Daoy (cell line): ENCODE measurements at regions not wholly inside any gene's neighbourhood (a gene's known extent, or its start where the extent isn't known, plus 50 kb on each side); places are given as distances from the start of the nearest gene placed in this dataset.

Experiments
- DNase-seq: peaks from one replicate; pipeline ENCODE4 v3.0.0-alpha.2; 2015; ENCODE audit warnings: low read depth

DNA sequence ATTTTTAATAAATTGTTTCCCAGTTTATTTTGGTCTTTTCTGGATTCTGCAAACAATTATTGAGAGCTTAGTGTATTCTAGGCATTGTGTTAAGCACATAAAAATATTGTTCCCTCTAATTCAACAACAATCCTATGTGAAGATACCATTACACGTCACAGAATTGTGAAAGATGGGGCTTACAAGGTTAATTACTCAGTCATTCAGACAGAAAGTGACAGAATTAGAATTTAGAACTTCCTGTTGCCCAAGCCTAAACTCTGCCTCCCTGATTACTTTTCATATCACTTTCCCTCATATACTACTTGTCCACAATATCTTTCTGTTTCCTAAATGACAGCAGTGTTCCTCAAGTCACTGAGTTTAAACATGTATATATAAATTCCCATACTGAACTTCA is 186.7 kb upstream of the VEGFC start:
- no peak for DNase-seq

DNA sequence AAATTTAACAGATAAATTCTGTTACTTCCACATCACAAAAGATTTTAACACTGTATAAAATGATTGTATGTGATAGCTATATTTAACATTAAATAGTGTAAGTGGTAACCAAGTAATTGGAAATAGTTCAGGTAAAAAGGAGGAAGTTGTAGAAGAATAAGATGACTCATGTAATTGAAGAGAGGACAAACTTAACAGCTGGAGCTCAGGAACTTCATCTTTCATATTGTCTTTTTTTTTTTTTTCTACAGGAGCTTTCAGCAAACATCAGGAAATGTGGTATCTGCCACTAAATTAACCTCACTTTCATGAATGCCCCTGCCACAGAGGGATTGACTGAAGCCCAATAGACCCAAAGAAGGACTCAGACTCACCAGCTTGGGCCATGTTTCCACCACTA is 188.4 kb upstream of the VEGFC start:
- DNase-seq: no peak

DNA sequence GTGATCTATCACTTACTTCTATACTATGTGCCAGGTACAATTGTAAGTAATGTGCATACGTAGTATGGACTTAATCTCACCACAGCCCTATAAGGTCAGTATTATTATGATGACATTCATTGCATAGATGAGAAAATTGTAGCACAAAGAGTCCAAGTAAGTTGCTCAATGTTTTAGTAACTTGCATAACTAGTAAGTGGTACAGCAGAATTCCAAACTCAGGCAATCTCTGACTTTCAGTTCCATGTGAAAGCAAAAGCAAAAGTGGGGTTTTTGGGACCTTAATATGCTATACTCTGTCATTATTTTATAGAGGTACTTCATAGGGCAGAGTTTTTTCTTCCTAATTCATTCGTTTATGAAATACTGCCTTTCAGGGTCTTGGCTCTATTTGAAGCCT is 188.8 kb upstream of the VEGFC start:
- no peak for DNase-seq

DNA sequence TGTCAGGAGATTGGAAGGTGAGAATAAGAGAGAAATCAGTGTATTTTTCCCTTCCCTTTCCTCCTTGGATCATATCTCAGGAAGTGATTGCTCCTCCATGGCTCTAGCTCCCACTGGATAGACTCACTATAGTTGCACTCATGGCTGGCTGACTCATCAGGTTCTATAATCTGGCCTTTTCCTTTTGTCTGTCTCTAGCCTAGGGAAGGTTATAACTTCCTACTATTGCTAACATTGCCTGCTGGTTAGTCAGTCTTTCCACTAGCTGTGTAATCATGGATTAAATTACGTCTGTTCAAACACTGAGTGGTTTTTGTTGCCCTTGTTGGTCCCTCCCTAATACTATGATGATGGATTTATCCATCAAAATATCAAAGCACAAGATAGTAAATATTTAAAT is 195.5 kb upstream of the VEGFC start:
- peak; percentile 80 for DNase-seq

DNA sequence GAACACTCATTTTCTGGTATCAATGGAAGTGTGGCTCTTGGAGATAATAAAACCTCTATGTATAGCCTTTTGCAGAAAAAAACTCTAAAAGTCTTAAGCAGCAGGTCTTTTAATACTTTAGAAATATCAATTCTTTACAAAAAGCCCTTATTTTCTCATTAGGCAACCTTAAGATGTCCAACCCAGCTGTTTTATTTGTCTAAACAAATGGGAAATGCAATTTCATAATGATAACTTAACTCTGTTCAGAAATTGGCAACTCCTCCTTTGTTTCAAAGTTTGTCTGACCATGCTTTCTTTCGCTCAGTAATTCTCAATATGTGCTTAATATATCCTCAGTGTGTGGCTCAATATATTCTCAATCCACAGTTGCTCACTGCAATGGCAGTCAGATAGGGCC is 196.5 kb upstream of the VEGFC start:
- no peak for DNase-seq

DNA sequence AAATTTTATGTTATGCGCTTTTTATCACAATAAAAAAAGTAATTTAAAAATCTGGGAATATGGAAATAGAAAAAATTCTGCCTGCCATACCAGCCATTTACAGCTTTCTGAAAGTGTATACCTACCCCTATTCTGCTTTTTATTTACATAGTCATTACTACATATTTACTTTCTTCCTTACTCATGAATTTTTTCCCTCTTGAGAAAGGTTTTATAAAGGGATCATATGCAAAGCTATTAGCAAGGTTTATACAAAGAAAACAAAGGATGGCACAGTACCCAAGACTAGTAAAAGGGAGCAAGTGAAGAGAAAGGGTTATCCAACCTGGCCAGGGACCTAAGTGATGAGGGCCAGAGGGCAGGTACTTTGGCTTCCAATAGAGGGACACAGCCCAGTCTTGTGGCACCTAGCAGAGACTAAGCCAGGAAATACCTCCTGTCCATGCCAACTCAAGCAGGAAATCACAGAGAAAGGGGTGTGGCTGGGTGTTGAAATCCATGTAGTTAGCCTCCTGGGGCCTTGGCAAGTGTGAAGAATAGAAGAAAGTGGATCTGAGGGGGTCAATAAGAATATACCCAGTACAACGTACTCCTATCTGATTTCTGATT is 207.3 kb upstream of the VEGFC start:
- DNase-seq: no peak

DNA sequence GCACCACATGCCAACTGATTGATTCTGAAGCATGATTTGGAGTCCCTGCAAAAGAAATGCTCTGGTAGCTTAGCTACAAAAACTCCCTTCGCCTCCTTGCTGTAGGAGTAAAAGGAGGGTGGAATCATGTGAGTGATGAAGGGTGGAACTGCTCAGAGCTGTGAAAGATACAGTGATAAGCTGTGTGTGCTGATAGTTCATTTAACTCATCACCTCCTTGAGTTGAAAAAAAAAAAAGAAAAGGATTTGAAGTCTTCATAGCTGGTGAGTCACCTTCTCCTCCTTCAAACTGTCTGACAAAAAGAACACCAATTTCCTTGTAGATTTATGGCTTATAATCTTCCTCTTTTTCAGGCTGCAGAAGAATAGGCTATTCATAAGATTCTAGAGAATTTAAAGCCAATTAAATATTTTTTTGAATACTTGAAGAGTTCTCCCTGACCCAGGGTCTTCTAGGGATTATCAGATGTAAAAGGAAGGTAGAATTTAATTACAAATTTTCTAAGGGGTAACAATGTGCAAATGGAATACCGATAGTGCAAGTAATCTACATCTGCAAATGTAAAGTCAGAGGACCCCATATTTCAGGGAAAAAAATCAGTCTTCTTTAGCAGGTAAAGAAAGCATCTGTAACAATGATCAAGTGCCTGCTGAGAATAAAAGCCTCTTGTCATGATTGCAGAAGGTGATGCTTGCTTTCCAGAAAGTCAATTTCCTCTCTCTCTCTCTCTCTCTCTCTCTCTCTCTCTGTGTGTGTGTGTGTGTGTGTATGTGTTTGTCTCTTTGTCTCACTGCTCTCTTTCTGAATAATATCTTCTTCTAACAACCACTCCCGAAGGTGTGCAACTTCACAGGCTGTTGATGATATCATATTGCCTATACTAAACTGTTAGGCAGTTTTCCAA is 208.8 kb upstream of the VEGFC start:
- DNase-seq: no peak

DNA sequence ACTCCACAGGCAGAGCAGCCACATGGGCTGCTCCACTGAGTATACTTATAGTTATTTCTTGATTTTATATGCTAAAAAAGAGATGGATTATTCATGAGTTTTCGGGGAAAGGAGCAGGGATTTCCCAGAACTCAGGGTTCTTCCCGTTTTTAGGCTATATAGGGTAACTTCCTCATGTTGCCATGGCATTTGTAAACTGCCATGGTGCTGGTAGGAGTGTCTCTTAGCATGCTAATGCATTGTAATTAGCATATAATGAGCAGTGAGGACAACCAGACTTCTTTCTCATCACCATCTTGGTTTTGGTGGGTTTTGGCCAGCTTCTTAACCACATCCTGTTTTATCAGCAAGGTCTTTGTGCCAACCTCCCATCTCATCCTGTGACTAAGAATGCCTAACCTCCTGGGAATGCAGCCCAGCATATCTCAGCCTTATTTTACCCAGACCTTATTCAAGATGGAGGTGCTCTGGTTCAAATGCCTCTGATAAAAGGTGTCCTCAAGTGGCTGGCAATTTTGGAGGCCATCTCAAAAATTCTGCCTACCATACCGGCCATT is 213.0 kb upstream of the VEGFC start:
- peak; percentile 76 for DNase-seq

DNA sequence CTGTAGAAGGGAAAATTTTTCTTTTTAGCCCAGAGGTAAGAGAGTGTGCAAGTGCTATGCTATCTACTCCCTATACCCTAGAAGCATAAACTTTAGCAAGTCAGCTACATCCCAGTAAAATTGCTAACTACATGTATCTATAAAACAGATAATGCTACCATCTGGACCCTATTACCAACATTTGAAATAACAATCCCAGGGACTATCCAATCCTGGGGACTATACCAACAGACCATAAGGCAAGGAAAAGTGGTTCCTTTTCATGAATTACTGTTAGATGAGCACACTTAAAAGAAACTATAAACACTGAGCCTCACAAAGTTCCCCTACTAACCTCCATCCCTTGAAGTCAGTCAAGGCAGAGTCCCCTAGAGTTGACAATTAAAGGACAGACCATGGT is 213.6 kb upstream of the VEGFC start:
- DNase-seq: no peak

DNA sequence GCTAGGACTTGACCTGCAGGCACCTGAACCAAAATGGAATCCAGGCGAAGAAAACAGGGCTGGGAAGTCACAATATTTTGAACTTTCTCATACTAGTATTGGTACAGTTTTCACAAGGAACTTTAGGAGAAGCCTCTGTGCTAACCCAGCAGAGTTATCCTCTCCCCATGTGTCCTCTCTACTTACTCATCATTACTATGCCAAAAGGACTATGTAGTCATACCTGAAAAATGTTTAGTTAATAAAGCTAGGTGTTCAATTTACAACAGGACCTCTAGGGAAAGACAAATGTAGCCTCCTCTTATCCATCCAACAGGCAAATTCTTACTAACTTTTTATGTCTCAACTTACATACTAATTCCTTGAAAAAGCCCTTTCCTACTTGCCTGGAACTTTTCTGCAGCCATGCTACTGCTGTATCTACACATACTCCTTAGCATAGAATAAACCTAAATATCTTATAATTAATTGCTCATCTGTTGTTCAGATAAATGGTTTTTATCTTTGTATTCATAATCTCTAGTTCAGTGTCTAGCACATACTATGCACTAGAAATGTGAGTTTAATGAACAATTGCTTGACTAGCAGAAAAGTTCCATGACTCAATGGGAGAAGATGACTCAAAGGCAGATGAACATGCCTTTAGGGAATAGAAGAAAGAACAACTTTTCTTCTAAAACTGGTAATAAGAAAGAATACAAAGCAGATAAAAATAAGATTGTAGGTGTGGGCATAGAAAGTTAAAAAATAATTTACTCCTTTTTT is 215.5 kb upstream of the VEGFC start:
- DNase-seq: no peak

DNA sequence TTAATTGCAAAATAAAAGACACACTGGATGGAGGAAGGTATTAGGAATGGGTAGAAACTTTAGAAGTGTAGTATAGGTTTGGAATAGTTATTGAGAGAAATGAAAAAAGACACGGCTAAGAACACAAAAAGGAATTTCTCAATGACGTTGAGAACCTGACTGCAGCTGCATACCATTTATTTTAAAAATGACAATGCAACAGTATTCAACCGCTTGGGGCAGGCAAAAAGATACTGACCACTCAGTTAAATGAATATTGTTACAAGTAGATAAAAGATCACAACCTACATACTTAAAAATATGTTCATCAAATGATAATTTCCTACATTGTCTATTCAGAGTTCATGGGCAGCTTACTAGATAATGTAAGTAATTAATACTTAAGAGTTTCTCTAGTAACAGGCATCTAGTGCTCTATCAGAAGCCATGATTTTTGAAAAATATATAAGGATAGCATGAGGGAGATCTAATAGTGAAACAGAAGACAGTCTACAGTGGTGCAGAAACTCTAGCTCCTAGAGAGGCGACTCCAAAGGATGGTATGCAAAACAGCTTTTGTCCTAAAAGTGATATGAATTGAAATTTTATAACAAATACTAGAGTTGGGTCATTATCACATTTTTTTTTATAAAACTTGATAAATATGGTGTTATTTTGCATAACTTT is 216.2 kb upstream of the VEGFC start:
- DNase-seq: no peak

DNA sequence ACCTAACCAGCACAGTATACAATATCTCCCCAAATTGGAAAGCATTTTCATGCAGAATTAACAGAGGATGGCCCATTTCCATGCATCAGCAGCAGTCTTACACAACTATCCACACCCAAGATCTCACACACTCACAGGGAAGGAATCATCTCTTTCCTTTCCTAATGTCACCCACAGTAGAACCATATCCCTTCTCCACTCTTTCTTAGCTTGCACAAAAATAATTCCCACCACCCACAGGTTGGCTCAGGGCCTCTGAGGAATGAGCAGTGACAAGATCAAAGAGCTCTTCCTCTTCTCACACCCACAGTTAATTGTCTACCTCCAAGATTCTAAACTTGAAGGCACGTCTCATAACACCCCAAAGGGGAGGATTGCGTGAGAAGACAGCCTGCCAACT is 217.7 kb upstream of the VEGFC start:
- DNase-seq: no peak

DNA sequence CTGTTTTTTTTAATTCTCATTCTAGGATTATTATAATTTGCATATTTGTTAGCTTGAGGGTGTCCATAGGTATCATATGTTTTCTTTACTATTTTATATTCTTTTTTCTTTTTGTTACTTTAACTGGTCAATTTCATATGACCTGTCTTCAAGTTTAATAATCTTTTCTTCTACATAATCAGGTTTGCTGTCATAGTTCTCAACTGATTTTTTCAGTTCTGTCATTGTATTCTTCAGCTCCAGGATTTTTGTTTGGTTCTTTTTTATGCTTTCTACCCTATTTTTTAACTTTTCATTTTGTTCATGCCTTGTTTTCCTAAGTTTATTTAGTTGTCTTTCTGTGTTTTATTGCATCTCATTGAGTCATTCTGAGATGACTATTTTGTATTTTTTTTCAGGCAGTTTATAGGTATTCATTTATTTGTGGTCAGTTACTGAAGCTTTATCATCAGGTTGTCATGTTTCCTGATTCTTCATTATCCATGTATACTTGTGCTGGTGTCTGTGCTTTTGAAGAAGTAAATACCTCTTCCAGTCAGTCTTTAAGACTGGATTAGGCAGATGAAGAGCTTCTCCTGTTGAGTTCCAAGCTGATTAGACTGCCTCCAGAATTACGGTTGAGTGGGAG is 220.3 kb upstream of the VEGFC start:
- no peak for DNase-seq

DNA sequence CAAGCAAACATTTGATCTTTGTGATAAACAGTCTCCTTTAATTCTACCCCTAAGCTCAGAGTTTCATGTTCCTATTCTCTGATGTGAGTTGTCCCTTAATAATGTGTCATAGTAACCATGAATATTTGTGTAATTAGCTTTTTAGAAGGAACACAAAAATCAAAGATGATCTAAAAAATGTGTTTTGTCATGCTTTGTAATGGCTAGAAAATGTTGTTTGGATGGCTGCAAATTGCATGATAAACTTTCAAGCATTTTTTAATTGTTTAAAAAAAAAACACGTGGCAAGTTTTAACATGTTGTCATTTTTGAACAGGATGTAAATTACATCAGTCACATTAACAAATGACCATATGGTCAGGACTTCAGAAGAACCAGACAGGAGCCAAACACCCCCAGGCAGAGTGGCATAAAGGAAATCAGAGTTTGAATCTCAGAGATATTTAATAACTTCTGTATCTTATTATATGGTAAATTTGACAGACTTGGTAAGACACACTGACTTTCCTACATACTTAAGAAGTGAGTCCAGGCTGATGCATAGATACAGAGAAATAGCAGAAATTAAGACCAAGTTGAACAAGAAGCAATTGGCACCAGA is 223.9 kb upstream of the VEGFC start:
- DNase-seq: no peak

DNA sequence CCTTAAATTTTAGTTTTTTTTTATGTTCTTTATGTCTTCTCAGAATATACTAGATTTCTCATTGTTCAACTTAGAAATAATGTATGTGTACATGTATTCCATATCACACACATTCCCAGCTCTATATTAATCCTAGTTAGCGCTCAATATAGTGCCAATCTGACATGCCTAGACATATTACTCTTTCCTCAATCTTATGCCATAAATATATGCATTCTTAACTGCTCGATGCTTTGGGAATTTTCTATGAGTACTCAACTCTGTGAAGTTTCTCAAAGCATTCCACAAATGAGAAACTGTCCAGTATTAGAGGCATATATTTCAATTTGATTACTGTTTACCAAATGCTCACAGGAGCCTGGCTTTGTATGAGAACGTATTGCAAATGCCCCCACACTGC is 231.2 kb upstream of the VEGFC start:
- DNase-seq: no peak

DNA sequence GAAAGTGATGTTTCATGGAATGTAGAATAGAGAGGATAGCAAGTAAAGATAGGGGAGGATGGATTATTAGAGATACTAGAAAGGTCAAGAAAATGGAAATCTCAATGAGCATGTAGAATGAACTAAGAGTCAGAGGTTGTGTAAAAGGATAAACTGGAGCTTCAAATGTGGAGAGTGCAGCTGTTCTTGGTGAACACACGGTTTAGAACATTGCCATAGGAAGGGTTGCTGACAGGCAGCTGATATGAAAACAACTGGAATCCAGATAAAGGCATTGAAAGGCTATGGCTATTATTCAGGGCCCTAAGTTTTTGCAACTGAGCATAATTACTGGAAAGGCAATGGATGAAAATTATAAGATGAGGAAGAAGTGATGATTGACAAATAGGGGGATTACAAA is 239.6 kb upstream of the VEGFC start:
- DNase-seq: no peak

DNA sequence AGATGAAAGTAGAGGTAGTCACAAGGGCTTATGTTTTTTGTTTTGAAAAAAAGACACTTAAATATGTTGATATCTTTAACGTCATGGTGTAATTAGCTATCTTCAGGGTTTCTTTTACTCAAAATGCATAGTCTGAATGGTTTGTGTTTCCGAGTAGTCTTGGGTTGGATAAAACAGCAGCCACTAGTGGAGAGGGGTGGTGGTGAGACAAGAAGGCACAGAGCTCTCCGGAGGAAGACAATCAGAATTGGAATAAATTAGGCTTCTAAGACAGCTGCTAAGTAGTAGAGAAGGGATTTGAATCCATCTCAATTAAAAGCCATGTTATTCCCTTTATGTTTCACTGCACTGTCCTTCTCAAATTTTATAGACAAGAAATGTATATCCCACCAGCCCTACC is 240.4 kb upstream of the VEGFC start:
- DNase-seq: no peak

DNA sequence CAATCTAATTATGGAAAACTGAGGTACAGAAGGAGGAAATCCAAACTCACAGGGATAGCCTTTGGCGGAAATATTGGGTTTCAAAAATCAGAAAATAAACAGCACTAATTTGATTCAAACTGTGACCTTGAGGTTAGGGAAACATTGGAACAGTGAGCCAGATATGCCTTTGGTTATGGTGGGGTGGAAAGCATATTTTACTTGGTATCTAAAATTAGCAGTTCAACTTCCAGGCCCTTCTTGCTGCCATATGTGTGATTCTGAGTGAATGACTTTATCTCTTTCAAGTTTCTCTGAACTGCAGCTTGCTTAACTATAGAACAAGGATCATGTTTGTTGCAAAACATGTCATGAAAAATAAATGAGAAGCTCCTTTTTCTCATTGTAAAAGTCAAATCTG is 240.9 kb upstream of the VEGFC start:
- DNase-seq: no peak

DNA sequence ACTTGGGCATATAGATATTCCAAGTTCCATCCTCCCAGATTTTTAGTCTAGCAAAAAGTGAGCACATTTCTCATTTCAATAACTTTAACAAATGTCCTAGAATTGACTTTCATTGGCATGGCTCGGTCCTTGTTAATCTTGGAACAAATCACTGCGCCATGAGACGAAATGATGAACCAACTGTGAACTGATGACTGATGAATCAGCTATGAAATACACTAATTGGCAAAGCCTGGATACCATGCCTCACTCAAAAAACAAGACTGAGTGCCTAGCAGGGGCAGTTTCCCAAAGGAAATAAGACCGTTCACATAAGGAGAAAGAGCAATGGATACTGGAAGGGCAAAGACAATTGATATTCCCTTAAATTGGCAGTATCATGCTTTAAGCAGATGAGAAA is 248.6 kb upstream of the VEGFC start:
- DNase-seq: no peak

DNA sequence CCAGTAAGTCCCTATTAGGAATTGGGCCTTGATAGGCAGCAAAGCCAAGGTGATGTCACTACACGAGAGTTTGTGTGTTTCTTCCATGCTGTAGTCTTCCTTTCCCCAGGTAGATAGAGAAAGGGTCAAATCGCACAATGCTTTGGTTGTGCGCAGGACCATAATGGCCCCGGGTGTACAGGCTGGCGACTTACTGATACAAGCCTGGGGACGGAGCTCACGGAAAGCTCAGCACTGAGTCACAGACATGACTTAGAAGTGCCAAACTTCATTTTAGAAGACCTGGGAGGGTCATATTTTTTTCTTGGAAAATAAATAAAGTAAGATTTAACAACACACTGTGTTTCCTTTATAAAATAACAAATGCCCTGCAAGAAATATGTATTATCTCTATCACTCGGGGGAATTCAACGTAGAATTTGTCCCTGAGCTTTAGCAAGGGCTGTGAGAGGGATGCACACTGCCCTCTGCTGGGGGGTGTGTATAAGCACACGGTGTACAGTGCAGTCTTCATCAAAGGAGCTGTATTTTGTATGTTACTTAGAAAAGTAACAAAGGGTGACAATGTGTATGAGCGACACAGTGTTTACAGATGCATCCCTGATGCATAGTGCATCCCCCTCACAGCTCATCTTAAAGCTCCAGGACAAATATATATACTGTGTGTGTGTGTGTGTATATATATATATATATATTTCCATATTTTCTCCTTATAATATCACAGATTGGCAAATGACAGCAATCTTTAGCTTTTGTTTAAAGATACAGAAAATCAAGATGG is 254.5 kb upstream of the VEGFC start:
- peak; percentile 65 for DNase-seq
